ENCODE measurements at regions not wholly inside any gene's neighbourhood (a gene's known extent, or its start where the extent isn't known, plus 50 kb on each side); places are given as distances from the start of the nearest gene placed in this dataset.

- Mint-ChIP-seq H3K4me1 (no peaks in the 10 kb centered on the region), H3K27ac (no peak overlapping the region), H3K36me3 (ENCODE audit: low read depth) (no peaks in the 10 kb centered on the region), H3K4me3 (no peak overlapping the region), H3K27me3 (no peaks in the 10 kb centered on the region), H3K9me3 (peaks cover 7% of the 10 kb centered on the region)
- no peak for ATAC-seq (ENCODE audit: low read depth)
- intact Hi-C loops (cut with micrococcal nuclease) = no loop called here
- CTCF ChIA-PET = no interaction called here
- no peak for DNase-seq
- TF ChIP-seq, protein P1, sequence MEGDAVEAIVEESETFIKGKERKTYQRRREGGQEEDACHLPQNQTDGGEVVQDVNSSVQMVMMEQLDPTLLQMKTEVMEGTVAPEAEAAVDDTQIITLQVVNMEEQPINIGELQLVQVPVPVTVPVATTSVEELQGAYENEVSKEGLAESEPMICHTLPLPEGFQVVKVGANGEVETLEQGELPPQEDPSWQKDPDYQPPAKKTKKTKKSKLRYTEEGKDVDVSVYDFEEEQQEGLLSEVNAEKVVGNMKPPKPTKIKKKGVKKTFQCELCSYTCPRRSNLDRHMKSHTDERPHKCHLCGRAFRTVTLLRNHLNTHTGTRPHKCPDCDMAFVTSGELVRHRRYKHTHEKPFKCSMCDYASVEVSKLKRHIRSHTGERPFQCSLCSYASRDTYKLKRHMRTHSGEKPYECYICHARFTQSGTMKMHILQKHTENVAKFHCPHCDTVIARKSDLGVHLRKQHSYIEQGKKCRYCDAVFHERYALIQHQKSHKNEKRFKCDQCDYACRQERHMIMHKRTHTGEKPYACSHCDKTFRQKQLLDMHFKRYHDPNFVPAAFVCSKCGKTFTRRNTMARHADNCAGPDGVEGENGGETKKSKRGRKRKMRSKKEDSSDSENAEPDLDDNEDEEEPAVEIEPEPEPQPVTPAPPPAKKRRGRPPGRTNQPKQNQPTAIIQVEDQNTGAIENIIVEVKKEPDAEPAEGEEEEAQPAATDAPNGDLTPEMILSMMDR (IDR thresholded peaks at IDR 0.05) = no peak
- POLR2A ChIA-PET = no interaction called here
These were observed 657.9 kb downstream of the SLITRK5 start for GRCh38 chr13:88329066-88329465.

DNA sequence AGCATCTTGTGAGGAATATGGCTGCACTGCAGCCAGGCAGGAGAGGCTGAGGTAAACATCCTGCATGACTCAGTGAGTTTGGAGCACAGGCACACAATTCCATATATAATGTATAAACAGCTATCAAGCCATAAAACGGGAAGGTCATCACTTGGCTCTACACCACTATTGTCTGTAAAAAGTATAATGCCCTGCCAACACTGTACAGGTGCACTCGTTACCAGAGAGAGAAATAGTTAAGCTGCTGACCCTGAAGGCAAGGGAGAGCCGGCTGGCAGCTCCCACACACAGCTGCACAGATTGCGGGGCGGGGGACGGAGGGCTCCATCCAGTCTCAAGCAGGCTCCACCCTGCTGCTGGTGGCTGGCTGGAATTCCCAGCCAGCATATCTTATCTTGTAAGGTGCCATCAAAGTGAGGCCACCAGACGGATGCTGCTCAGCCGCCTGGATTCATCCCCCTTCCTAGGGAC lies 668.1 kb downstream of the SLITRK5 start:
- H3K9me3 Mint-ChIP-seq = peaks cover 8% of the 10 kb centered on the region
- no peaks in the 10 kb centered on the region for H3K4me1 Mint-ChIP-seq
- TF ChIP-seq, protein P1 (IDR thresholded peaks at IDR 0.05) = no peak
- no peak overlapping the region for H3K4me3 Mint-ChIP-seq
- ATAC-seq (ENCODE audit: low read depth) (no peak), DNase-seq (no peak)
- H3K36me3 Mint-ChIP-seq (ENCODE audit: low read depth) = no peaks in the 10 kb centered on the region
- POLR2A ChIA-PET = no interaction called here
- intact Hi-C loops (cut with micrococcal nuclease) = no loop called here
- H3K27ac Mint-ChIP-seq = no peak overlapping the region
- CTCF ChIA-PET = no interaction called here
- H3K27me3 Mint-ChIP-seq = no peaks in the 10 kb centered on the region

DNA sequence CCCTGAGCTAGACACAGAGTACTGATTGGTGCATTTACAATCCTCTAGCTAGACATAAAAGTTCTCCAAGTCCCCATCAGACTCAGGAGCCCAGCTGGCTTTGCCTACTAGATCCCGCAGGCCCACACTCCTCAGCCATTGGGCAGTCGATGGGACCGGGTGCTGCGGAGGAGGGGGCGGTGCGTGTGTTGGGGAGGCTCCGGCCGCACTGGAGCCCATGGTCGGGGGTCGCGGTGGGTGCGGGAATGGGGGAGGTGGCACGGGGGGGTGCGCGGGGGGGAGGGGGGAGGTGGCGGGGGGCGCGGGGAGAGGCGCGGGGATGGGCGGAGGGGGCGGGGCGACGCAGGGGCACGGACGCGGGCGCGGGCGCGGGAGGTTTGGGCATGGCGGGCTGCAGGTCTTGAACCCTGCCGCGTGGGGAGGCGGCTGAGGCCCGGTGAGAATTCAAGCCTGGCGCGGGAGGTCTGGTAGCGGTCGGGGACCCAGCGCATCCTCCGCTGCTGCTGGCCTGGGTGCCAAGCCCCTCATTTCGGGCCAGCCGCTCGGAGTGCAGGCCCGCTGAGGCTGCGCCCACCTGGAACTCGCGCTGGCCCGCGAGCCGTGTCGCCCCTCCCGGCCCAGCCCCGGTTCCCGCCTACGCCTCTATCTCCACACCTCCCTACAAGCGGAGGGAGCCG lies 674.1 kb downstream of the SLITRK5 start:
- CTCF ChIA-PET = no interaction called here
- no peak for ATAC-seq (ENCODE audit: low read depth)
- intact Hi-C loops (cut with micrococcal nuclease) = no loop called here
- no peak for DNase-seq
- POLR2A ChIA-PET = no interaction called here
- Mint-ChIP-seq H3K4me1 (no peaks in the 10 kb centered on the region), H3K4me3 (no peak overlapping the region), H3K27me3 (no peaks in the 10 kb centered on the region), H3K27ac (no peak overlapping the region), H3K36me3 (ENCODE audit: low read depth) (no peaks in the 10 kb centered on the region), H3K9me3 (peaks cover 16% of the 10 kb centered on the region)
- TF ChIP-seq, protein P1 (IDR thresholded peaks at IDR 0.05) = no peak

GRCh38 chr13:88360761-88361160 lies 689.6 kb downstream of the SLITRK5 start:
- TF ChIP-seq, protein P1 (IDR thresholded peaks at IDR 0.05) = no peak
- ChIA-PET CTCF (no interaction called here), POLR2A (no interaction called here)
- no peak for DNase-seq
- Mint-ChIP-seq H3K36me3 (ENCODE audit: low read depth) (no peaks in the 10 kb centered on the region), H3K4me3 (no peak overlapping the region), H3K27ac (no peak overlapping the region), H3K27me3 (no peaks in the 10 kb centered on the region), H3K9me3 (peaks cover 7% of the 10 kb centered on the region), H3K4me1 (no peaks in the 10 kb centered on the region)
- ATAC-seq (ENCODE audit: low read depth) = no peak
- intact Hi-C loops (cut with micrococcal nuclease) = no loop called here

DNA sequence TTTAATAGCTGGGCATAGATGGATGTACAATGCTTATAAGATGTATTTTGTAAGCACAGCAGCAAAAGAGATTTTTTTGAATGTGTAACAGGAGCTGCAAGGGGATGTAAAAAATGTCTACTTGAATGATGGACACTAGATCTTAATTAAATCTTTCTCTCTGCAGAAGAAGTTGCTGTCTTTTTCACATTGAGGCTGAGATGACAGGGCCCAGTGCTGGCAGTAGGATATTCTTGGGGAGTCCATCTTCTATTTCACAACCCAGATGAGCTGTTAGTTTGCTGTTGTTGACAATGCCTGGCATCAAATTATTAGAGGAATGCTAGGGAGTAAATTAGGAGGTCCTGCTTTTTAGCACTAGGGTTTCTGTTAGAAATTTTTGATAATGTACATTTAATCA lies 698.7 kb downstream of the SLITRK5 start:
- Mint-ChIP-seq H3K36me3 (ENCODE audit: low read depth) (no peaks in the 10 kb centered on the region), H3K27me3 (no peaks in the 10 kb centered on the region), H3K27ac (no peak overlapping the region), H3K9me3 (no peaks in the 10 kb centered on the region), H3K4me3 (no peak overlapping the region), H3K4me1 (no peaks in the 10 kb centered on the region)
- TF ChIP-seq, protein P1 (IDR thresholded peaks at IDR 0.05) = no peak
- ChIA-PET POLR2A (no interaction called here), CTCF (no interaction called here)
- DNase-seq (no peak), ATAC-seq (ENCODE audit: low read depth) (no peak)
- intact Hi-C loops (cut with micrococcal nuclease) = no loop called here
